ENCODE measurements at regions not wholly inside any gene's neighbourhood (a gene's known extent, or its start where the extent isn't known, plus 50 kb on each side); places are given as distances from the start of the nearest gene placed in this dataset.

DNA sequence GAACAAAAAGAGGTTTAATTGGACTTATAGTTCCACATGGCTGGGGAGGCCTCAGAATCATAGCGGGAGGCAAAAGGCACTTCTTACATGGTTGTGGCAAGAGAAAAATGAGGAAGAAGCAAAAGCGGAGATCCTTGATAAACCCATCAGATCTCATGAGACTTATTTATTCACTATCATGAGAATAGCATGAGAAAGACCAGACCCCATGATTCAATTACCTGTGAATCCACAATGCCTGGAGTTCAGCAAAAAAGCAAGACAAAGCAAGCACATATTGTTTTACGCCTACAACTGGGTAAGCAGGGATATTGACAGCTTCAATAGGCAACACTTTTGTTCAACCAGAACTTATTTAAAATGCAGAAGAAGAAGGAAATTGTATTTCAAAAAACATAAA, 218.2 kb downstream of the RPL10L start:
- TF ChIP-seq CTCF (IDR thresholded peaks at IDR 0.05; ENCODE audit: low read length) = no peak
- TF ChIP-seq EZH2 (IDR thresholded peaks at IDR 0.05; ENCODE audit: borderline replicate concordance, low read length) = no peak

All from OCI-LY1 (cell line).